HepG2 (cell line): ENCODE measurements at regions not wholly inside any gene's neighbourhood (a gene's known extent, or its start where the extent isn't known, plus 50 kb on each side); places are given as distances from the start of the nearest gene placed in this dataset.

Experiments used
- ATF7 ChIP-seq, 2 experiments: fragments of 450-650 bp in 1 of 2; sonication (generic) in 1 of 2; formaldehyde crosslinking in 1 of 2; IDR thresholded peaks; 2 replicates each; pipeline versions ENCODE4 v1.4.0 to v1.6.1; 2016 to 2020; ENCODE audit warnings: antibody characterized with exemption in 1 of 2, mild to moderate bottlenecking in 1 of 2, missing genetic modification reagents in 1 of 2
- CENPX ChIP-seq: sonication (generic); formaldehyde crosslinking; IDR thresholded peaks from 2 replicates; pipeline ENCODE4 v1.9.0; 2021; ENCODE audit warnings: mild to moderate bottlenecking, missing genetic modification reagents, moderate library complexity
- HOMEZ ChIP-seq: IDR thresholded peaks from 2 replicates; pipeline ENCODE4 v1.6.1; 2016; ENCODE audit warnings: low read depth
- LCORL ChIP-seq, 2 experiments: fragments of 450-650 bp in 1 of 2; sonication (generic) in 1 of 2; formaldehyde crosslinking in 1 of 2; IDR thresholded peaks; 2 replicates each; pipeline versions ENCODE4 v1.5.0 to v1.6.1; 2017 to 2020; ENCODE audit warnings: antibody characterized with exemption in 1 of 2, missing genetic modification reagents in 1 of 2
- NFIB ChIP-seq: sonication (generic); formaldehyde crosslinking; IDR thresholded peaks from 2 replicates; pipeline ENCODE4 v1.9.0; 2021; ENCODE audit warnings: missing genetic modification reagents, mild to moderate bottlenecking, borderline replicate concordance
- NKX3-1 ChIP-seq: sonication (generic); formaldehyde crosslinking; IDR thresholded peaks from 2 replicates; pipeline ENCODE4 v1.5.0; 2020; ENCODE audit warnings: missing genetic modification reagents
- POGZ ChIP-seq: sonication (generic); formaldehyde crosslinking; IDR thresholded peaks from 2 replicates; pipeline ENCODE4 v1.4.0; 2020; ENCODE audit warnings: mild to moderate bottlenecking, missing genetic modification reagents
- POLR2AphosphoS5 ChIP-seq: IDR thresholded peaks from 2 replicates; pipeline ENCODE4 v1.6.1; 2012; ENCODE audit warnings: low read depth, low read length
- SRSF4 ChIP-seq: fragments of 200-400 bp; formaldehyde crosslinking; IDR thresholded peaks from one replicate; pipeline ENCODE4 v1.6.1; 2018; ENCODE audit warnings: mild to moderate bottlenecking, low read depth, low read length, moderate library complexity; ENCODE audit not compliant: poor library complexity, severe bottlenecking
- THYN1 ChIP-seq: sonication (generic); formaldehyde crosslinking; IDR thresholded peaks from 2 replicates; pipeline ENCODE4 v1.8.1; 2023; ENCODE audit warnings: low read depth, mild to moderate bottlenecking, moderate library complexity, missing genetic modification reagents, borderline replicate concordance
- TMF1 ChIP-seq: sonication (generic); formaldehyde crosslinking; IDR thresholded peaks from 2 replicates; pipeline ENCODE4 v1.8.1; 2022; ENCODE audit warnings: low read depth, missing genetic modification reagents
- ZEB1 ChIP-seq: IDR thresholded peaks from 2 replicates; pipeline ENCODE4 v1.6.1; 2012; ENCODE audit warnings: mild to moderate bottlenecking, low read depth, inconsistent platforms; ENCODE audit not compliant: insufficient replicate concordance
- ZNF264 ChIP-seq: sonication (generic); formaldehyde crosslinking; IDR thresholded peaks from 2 replicates; pipeline ENCODE4 v1.4.0; 2020; ENCODE audit warnings: missing genetic modification reagents
- ZNF382 ChIP-seq: sonication (generic); formaldehyde crosslinking; IDR thresholded peaks from 2 replicates; pipeline ENCODE4 v1.5.0; 2020; ENCODE audit warnings: missing genetic modification reagents, mild to moderate bottlenecking, borderline replicate concordance
- ZNF839 ChIP-seq: sonication (generic); formaldehyde crosslinking; IDR thresholded peaks from 2 replicates; pipeline ENCODE4 v1.4.0; 2020; ENCODE audit warnings: missing genetic modification reagents, mild to moderate bottlenecking, borderline replicate concordance
- TF ChIP-seq, protein P1 (sequence below): sonication (generic); formaldehyde crosslinking; conservative IDR thresholded peaks from 2 replicates; pipeline ENCODE4 v1.8.0; 2022; ENCODE audit warnings: missing genetic modification reagents
- TF ChIP-seq, protein P2 (sequence below): sonication (generic); formaldehyde crosslinking; IDR thresholded peaks from 2 replicates; pipeline ENCODE4 v1.5.1; 2020; ENCODE audit warnings: missing genetic modification reagents, mild to moderate bottlenecking, borderline replicate concordance
- TF ChIP-seq, protein P3 (sequence below): sonication (generic); formaldehyde crosslinking; conservative IDR thresholded peaks from 2 replicates; pipeline ENCODE4 v1.8.0; 2022; ENCODE audit warnings: low read depth, missing genetic modification reagents
- TF ChIP-seq, protein P4 (sequence below): sonication (generic); formaldehyde crosslinking; IDR thresholded peaks from 2 replicates; pipeline ENCODE4 v1.4.0; 2020; ENCODE audit warnings: missing genetic modification reagents

- TF ChIP-seq, protein P1, sequence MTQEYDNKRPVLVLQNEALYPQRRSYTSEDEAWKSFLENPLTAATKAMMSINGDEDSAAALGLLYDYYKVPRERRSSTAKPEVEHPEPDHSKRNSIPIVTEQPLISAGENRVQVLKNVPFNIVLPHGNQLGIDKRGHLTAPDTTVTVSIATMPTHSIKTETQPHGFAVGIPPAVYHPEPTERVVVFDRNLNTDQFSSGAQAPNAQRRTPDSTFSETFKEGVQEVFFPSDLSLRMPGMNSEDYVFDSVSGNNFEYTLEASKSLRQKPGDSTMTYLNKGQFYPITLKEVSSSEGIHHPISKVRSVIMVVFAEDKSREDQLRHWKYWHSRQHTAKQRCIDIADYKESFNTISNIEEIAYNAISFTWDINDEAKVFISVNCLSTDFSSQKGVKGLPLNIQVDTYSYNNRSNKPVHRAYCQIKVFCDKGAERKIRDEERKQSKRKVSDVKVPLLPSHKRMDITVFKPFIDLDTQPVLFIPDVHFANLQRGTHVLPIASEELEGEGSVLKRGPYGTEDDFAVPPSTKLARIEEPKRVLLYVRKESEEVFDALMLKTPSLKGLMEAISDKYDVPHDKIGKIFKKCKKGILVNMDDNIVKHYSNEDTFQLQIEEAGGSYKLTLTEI: no peak
- TF ChIP-seq CENPX (CRISPR knock-in tag) (no peak), THYN1 (CRISPR knock-in tag) (no peak), SRSF4 (no peak), LCORL (IDR thresholded peaks at IDR 0.05) (0 out of 2 replicates have a peak, but pooled peaks have one; percentile 42), LCORL (CRISPR knock-in tag; IDR thresholded peaks at IDR 0.05) (no peak; the same call in 1 of the 2 replicates), NKX3-1 (no peak), HOMEZ (CRISPR knock-in tag) (peak; percentile 68; the same call in 1 of the 2 replicates), ZEB1 (no peak), ZNF382 (CRISPR knock-in tag) (no peak), ATF7 (IDR thresholded peaks at IDR 0.05) (no peak), ATF7 (CRISPR knock-in tag; IDR thresholded peaks at IDR 0.05) (no peak), ZNF839 (CRISPR knock-in tag) (no peak), TMF1 (0 out of 2 replicates have a peak, but pooled peaks have one; percentile 56), POLR2AphosphoS5 (no peak), ZNF264 (CRISPR knock-in tag) (0 out of 2 replicates have a peak, but pooled peaks have one; percentile 68), NFIB (no peak), POGZ (CRISPR knock-in tag) (peak; percentile 74)
- TF ChIP-seq, protein P2, sequence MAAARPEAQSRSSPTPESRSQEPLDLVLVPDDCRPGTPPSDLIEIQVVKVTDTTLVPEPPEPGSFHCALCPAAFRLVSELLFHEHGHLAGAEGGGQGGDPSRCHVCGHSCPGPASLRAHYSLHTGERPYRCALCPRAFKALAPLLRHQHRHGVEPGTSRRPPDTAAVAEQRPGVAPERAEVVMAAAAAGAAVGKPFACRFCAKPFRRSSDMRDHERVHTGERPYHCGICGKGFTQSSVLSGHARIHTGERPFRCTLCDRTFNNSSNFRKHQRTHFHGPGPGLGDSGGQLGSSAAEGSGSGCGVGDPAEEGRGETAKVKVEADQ (CRISPR knock-in tag): 0 out of 2 replicates have a peak, but pooled peaks have one; percentile 44
- TF ChIP-seq, protein P3, sequence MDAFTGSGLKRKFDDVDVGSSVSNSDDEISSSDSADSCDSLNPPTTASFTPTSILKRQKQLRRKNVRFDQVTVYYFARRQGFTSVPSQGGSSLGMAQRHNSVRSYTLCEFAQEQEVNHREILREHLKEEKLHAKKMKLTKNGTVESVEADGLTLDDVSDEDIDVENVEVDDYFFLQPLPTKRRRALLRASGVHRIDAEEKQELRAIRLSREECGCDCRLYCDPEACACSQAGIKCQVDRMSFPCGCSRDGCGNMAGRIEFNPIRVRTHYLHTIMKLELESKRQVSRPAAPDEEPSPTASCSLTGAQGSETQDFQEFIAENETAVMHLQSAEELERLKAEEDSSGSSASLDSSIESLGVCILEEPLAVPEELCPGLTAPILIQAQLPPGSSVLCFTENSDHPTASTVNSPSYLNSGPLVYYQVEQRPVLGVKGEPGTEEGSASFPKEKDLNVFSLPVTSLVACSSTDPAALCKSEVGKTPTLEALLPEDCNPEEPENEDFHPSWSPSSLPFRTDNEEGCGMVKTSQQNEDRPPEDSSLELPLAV (CRISPR knock-in tag): no peak
- TF ChIP-seq, protein P4, sequence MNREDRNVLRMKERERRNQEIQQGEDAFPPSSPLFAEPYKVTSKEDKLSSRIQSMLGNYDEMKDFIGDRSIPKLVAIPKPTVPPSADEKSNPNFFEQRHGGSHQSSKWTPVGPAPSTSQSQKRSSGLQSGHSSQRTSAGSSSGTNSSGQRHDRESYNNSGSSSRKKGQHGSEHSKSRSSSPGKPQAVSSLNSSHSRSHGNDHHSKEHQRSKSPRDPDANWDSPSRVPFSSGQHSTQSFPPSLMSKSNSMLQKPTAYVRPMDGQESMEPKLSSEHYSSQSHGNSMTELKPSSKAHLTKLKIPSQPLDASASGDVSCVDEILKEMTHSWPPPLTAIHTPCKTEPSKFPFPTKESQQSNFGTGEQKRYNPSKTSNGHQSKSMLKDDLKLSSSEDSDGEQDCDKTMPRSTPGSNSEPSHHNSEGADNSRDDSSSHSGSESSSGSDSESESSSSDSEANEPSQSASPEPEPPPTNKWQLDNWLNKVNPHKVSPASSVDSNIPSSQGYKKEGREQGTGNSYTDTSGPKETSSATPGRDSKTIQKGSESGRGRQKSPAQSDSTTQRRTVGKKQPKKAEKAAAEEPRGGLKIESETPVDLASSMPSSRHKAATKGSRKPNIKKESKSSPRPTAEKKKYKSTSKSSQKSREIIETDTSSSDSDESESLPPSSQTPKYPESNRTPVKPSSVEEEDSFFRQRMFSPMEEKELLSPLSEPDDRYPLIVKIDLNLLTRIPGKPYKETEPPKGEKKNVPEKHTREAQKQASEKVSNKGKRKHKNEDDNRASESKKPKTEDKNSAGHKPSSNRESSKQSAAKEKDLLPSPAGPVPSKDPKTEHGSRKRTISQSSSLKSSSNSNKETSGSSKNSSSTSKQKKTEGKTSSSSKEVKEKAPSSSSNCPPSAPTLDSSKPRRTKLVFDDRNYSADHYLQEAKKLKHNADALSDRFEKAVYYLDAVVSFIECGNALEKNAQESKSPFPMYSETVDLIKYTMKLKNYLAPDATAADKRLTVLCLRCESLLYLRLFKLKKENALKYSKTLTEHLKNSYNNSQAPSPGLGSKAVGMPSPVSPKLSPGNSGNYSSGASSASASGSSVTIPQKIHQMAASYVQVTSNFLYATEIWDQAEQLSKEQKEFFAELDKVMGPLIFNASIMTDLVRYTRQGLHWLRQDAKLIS: 0 out of 2 replicates have a peak, but pooled peaks have one; percentile 17
Observed at GRCh38 chr15:62886431-62887071, 156.0 kb upstream of the TPM1 start (continued).
